ENCODE measurements at regions not wholly inside any gene's neighbourhood (a gene's known extent, or its start where the extent isn't known, plus 50 kb on each side); places are given as distances from the start of the nearest gene placed in this dataset.

- Histone ChIP-seq H3K27me3 (replicated peaks in 1 of 4; ENCODE audit: control extremely low read depth in 1 of 4, control insufficient read depth in 3 of 4, insufficient read depth in 4 of 4, low read length in 3 of 4) (no peaks in the 10 kb centered on the region), H4K20me1 (ENCODE audit: control insufficient read depth, insufficient read depth, low read length, poor library complexity, severe bottlenecking) (no peaks in the 10 kb centered on the region), H3K27ac (ENCODE audit: low read length in 2 of 2) (no peak overlapping the region), H3K79me2 (ENCODE audit: control insufficient read depth, insufficient read depth, low read length) (no peaks in the 10 kb centered on the region), H3K4me1 (ENCODE audit: control insufficient read depth in 2 of 2, insufficient read depth in 2 of 2, low read length in 2 of 2) (peaks cover 27 to 35% of the 10 kb centered on the region in 2 donors), H3K9ac (ENCODE audit: low read length) (no peak overlapping the region), H3K9me3 (ENCODE audit: control extremely low read depth in 1 of 3, control insufficient read depth in 2 of 3, insufficient read depth in 1 of 3, low read length in 2 of 3) (no peaks in the 10 kb centered on the region), H3K36me3 (replicated peaks in 1 of 2; ENCODE audit: control extremely low read depth in 1 of 2, control insufficient read depth in 1 of 2, extremely low read depth in 1 of 2, insufficient read depth in 2 of 2, low read length in 1 of 2) (no peaks in the 10 kb centered on the region), H3K4me3 (ENCODE audit: control extremely low read depth in 1 of 5, extremely low read depth in 1 of 5, insufficient read depth in 1 of 5, low read depth in 2 of 5, low read length in 4 of 5) (no peak overlapping the region), H2AFZ (ENCODE audit: insufficient read depth, low read depth, low read length, poor library complexity, severe bottlenecking) (no peak overlapping the region), H3K4me2 (replicated peaks; ENCODE audit: low read depth, low read length, poor library complexity, severe bottlenecking) (no peak overlapping the region)
- no peak for TF ChIP-seq CTCF (IDR thresholded peaks at IDR 0.05)
- TF ChIP-seq EZH2 (IDR thresholded peaks at IDR 0.05; ENCODE audit: borderline replicate concordance, insufficient read depth, low read depth, low read length, poor library complexity, severe bottlenecking): no peak
- 98% methylated on average over 5 of the region's 9 CpGs for WGBS (ENCODE audit: insufficient coverage)
- Mint-ChIP-seq H3K4me1 (peaks cover 39% of the 10 kb centered on the region), H3K27ac (no peak overlapping the region), H3K27me3 (peaks cover 4% of the 10 kb centered on the region), H3K9me3 (ENCODE audit: insufficient read depth) (no peaks in the 10 kb centered on the region), H3K4me3 (no peak overlapping the region)
- intact Hi-C loops (cut with micrococcal nuclease): no loop called here
- ChIA-PET POLR2A (no interaction called here), CTCF (no interaction called here)
- ATAC-seq (ENCODE audit: low read depth) (no peak), DNase-seq (no peak)
Observed at GRCh38 chr13:36548129-36548528, 115.8 kb downstream of the CCNA1 start.

GRCh38 chr13:36549126-36549702 lies 116.9 kb downstream of the CCNA1 start:
- Histone ChIP-seq H3K27ac (ENCODE audit: low read length in 2 of 2) (no peak overlapping the region), H3K79me2 (ENCODE audit: control insufficient read depth, insufficient read depth, low read length) (no peaks in the 10 kb centered on the region), H3K4me1 (ENCODE audit: control insufficient read depth in 2 of 2, insufficient read depth in 2 of 2, low read length in 2 of 2) (peaks cover 27 to 35% of the 10 kb centered on the region in 2 donors), H3K27me3 (replicated peaks in 1 of 4; ENCODE audit: control extremely low read depth in 1 of 4, control insufficient read depth in 3 of 4, insufficient read depth in 4 of 4, low read length in 3 of 4) (no peaks in the 10 kb centered on the region), H3K9me3 (ENCODE audit: control extremely low read depth in 1 of 3, control insufficient read depth in 2 of 3, insufficient read depth in 1 of 3, low read length in 2 of 3) (no peaks in the 10 kb centered on the region), H3K36me3 (replicated peaks in 1 of 2; ENCODE audit: control extremely low read depth in 1 of 2, control insufficient read depth in 1 of 2, extremely low read depth in 1 of 2, insufficient read depth in 2 of 2, low read length in 1 of 2) (no peaks in the 10 kb centered on the region), H4K20me1 (ENCODE audit: control insufficient read depth, insufficient read depth, low read length, poor library complexity, severe bottlenecking) (no peaks in the 10 kb centered on the region), H3K9ac (ENCODE audit: low read length) (no peak overlapping the region), H3K4me2 (replicated peaks; ENCODE audit: low read depth, low read length, poor library complexity, severe bottlenecking) (peak overlapping the region; percentile 29), H2AFZ (ENCODE audit: insufficient read depth, low read depth, low read length, poor library complexity, severe bottlenecking) (no peak overlapping the region), H3K4me3 (ENCODE audit: control extremely low read depth in 1 of 5, extremely low read depth in 1 of 5, insufficient read depth in 1 of 5, low read depth in 2 of 5, low read length in 4 of 5) (no peak overlapping the region)
- no peaks in the 10 kb centered on the region for H3K9me3 Mint-ChIP-seq (ENCODE audit: insufficient read depth)
- CTCF ChIA-PET: no interaction called here
- H3K27ac Mint-ChIP-seq: no peak overlapping the region
- TF ChIP-seq EZH2 (IDR thresholded peaks at IDR 0.05; ENCODE audit: borderline replicate concordance, insufficient read depth, low read depth, low read length, poor library complexity, severe bottlenecking): no peak
- TF ChIP-seq CTCF (IDR thresholded peaks at IDR 0.05): no peak
- intact Hi-C loops (cut with micrococcal nuclease): no loop called here
- ATAC-seq (ENCODE audit: low read depth): no peak
- peaks cover 44% of the 10 kb centered on the region for H3K4me1 Mint-ChIP-seq
- peaks cover 4% of the 10 kb centered on the region for H3K27me3 Mint-ChIP-seq
- no peak overlapping the region for H3K4me3 Mint-ChIP-seq
- POLR2A ChIA-PET: no interaction called here
- 91% methylated on average over 1 of the region's 2 CpGs for WGBS (ENCODE audit: insufficient coverage)
- no peak for DNase-seq

Data from B cell (primary cell).